ENCODE measurements at regions not wholly inside any gene's neighbourhood (a gene's known extent, or its start where the extent isn't known, plus 50 kb on each side); places are given as distances from the start of the nearest gene placed in this dataset.

DNA sequence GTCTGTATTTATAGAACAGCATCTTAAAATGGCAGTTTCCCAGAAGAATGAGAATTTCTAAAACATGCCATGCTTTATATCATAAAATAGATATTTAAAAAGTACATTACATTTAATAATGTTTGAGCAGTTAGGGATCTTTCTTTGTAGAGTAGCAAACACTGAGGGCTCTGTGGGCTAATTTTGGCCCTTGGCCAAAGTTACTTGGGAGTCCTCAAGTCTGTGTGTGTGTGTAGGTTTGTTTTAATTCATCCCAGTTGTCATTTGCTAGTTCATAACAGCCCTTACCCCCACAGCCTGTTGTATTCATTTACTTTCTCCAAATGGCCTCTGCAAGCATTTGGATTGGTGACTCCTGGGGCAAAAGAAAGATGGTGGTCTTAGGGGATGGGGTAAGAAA lies 576.4 kb upstream of the SGCD start:
- TF ChIP-seq, protein P1, sequence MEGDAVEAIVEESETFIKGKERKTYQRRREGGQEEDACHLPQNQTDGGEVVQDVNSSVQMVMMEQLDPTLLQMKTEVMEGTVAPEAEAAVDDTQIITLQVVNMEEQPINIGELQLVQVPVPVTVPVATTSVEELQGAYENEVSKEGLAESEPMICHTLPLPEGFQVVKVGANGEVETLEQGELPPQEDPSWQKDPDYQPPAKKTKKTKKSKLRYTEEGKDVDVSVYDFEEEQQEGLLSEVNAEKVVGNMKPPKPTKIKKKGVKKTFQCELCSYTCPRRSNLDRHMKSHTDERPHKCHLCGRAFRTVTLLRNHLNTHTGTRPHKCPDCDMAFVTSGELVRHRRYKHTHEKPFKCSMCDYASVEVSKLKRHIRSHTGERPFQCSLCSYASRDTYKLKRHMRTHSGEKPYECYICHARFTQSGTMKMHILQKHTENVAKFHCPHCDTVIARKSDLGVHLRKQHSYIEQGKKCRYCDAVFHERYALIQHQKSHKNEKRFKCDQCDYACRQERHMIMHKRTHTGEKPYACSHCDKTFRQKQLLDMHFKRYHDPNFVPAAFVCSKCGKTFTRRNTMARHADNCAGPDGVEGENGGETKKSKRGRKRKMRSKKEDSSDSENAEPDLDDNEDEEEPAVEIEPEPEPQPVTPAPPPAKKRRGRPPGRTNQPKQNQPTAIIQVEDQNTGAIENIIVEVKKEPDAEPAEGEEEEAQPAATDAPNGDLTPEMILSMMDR (conservative IDR thresholded peaks at IDR 0.05) = no peak
- no peak overlapping the region for H3K27ac ChIP-seq

DNA sequence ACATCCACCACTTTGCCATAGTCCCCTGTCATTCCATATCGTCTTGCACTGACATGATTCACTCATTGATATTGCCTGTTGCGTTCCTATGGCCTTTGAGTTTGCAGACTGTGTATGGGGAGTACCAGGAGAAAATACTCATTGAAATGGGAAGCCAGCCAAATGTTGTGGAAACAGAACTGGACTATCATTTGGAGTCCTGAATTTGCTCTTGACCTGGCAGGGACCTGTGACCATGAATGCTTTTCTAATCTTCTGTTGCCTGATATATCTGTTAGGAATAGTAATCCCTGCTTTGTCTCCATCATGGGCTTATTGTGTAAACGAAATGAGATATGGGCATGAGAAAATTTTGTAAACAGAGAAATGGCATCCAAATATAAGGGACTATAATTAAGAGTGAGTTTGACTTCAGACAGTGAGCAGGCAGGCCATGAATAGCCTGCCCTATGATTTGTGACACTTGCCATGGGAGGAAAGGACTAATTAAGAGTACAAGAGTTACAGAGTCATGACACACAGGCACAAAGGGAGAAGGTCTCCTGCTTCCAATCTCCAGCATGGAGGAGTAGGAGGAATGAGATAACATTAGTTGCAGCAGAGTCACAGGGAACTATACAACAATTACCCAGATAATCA lies 572.9 kb upstream of the SGCD start:
- TF ChIP-seq, protein P1 (conservative IDR thresholded peaks at IDR 0.05) = no peak

DNA sequence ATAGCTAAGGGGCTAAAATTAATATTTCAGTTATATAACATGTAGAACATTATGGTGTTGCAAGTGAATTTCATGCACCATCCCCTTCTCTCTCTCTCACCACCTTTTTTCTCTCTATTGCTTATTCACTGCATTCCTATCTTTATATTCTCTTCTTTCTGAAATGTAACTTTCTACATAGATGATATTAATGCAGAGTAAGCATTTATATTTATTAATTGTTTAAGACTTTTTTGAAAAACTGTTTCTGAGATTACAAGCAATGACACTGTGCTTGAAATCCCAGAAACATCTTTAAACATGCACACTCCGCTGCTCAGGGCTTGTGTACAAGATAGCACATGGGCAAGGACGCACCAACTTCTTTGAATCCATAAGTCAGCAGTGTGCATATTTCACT lies 567.7 kb upstream of the SGCD start:
- TF ChIP-seq, protein P1 (conservative IDR thresholded peaks at IDR 0.05) = no peak
- H3K27ac ChIP-seq = no peak overlapping the region

More for the DNA sequence above, 572.9 kb upstream of the SGCD start:
- H3K27ac ChIP-seq = no peak overlapping the region

DNA sequence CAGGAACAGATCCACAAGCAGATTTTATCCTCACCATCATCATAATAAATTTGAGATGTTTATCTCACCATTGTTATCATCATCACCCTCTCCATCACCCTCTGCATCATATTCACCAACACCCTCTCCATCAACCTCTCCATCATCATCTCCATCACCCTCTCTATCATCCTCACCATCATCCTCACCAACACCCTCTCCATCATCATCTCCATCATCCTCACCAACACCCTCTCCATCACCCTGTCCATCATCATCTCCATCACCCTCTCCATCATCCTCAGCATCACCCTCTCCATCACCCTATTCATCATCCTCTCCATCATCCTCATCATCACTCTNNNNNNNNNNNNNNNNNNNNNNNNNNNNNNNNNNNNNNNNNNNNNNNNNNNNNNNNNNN lies 567.0 kb upstream of the SGCD start:
- TF ChIP-seq, protein P1 (conservative IDR thresholded peaks at IDR 0.05) = no peak
- no peak overlapping the region for H3K27ac ChIP-seq

DNA sequence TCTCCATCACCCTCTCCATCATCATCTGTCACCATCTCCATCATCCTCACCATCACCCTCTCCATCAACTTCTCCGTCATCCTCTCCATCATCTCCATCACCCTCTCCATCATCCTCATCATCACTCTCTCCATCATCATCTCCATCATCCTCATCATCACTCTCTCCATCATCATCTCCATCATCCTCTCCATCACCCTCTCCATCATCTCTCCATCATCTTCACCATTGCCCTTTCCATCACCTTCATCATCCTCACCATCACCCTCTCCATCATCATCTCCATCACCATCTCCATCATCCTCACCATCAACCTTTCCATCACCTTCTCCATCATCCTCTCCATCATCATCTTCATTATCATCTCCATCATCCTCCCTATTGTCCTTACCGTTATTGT lies 565.5 kb upstream of the SGCD start:
- TF ChIP-seq, protein P1 (conservative IDR thresholded peaks at IDR 0.05) = no peak
- no peak overlapping the region for H3K27ac ChIP-seq

DNA sequence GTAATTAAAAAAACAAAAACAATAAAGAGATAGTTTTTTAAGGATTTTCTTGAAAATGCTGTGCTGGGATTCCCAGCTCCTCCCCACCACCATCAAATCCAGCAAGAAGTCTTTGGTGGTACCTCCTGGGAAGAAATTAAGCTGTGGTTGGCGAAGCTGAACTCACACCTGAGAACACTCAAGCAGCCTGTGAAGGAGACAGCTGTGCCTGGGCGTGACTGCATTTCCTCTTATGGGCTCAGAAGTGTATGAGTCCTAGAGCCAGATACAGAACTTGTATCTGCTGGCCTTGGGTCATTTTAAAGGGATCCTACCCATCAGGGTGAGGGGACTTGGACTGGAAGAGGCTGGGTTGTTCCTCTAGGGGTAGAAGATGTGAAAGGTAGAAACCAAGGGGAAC lies 561.2 kb upstream of the SGCD start:
- H3K27ac ChIP-seq = no peak overlapping the region
- TF ChIP-seq, protein P1 (conservative IDR thresholded peaks at IDR 0.05) = no peak

DNA sequence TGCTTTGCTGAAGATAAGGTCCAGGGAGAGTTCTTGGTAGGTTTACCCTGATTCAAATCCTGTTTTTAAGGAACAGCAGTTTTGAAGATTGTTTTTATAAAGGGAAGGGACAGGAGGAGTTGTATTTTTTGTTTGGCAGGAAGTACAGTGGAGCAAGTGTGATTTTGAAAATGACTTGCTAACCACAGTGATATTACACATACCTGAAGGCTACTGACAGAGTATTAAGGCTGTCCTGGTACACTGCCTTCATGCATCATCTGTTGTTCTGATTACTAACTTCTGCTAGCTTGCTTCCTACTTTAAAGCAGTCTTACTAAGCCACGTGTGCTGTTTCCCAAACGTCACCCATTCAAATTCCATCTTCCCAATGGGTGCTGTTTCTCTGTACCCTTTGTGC lies 559.5 kb upstream of the SGCD start:
- H3K27ac ChIP-seq = no peak overlapping the region
- TF ChIP-seq, protein P1 (conservative IDR thresholded peaks at IDR 0.05) = no peak
